ENCODE measurements at regions not wholly inside any gene's neighbourhood (a gene's known extent, or its start where the extent isn't known, plus 50 kb on each side); places are given as distances from the start of the nearest gene placed in this dataset.

DNA sequence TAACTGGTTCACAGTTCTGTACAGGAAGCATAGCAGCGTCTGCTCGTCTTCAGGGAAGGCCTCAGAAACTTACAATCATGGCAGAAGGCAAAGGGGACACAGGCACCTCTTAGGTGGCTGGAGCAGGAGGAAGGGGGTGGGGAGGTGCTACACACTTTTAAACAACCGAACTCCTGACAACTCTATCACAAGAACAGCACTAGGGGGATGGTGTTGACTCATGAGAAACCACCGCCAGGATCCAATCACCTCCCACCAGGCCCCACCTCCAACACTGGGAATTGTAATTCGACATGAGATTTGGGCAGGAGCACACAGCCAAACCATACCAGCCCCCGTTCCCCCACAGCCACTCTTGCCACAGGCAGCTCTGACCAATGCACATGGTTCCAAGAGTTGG is 306.3 kb upstream of the POU3F1 start:
- TF ChIP-seq, protein P1, sequence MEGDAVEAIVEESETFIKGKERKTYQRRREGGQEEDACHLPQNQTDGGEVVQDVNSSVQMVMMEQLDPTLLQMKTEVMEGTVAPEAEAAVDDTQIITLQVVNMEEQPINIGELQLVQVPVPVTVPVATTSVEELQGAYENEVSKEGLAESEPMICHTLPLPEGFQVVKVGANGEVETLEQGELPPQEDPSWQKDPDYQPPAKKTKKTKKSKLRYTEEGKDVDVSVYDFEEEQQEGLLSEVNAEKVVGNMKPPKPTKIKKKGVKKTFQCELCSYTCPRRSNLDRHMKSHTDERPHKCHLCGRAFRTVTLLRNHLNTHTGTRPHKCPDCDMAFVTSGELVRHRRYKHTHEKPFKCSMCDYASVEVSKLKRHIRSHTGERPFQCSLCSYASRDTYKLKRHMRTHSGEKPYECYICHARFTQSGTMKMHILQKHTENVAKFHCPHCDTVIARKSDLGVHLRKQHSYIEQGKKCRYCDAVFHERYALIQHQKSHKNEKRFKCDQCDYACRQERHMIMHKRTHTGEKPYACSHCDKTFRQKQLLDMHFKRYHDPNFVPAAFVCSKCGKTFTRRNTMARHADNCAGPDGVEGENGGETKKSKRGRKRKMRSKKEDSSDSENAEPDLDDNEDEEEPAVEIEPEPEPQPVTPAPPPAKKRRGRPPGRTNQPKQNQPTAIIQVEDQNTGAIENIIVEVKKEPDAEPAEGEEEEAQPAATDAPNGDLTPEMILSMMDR (IDR thresholded peaks at IDR 0.05; ENCODE audit: low read depth, low read length, missing control alignments): no peak
- no peak overlapping the region for H3K4me3 ChIP-seq (replicated peaks; ENCODE audit: low read depth, low read length)
- DNase-seq (ENCODE audit: extremely low read depth, low read depth): no peak

DNA sequence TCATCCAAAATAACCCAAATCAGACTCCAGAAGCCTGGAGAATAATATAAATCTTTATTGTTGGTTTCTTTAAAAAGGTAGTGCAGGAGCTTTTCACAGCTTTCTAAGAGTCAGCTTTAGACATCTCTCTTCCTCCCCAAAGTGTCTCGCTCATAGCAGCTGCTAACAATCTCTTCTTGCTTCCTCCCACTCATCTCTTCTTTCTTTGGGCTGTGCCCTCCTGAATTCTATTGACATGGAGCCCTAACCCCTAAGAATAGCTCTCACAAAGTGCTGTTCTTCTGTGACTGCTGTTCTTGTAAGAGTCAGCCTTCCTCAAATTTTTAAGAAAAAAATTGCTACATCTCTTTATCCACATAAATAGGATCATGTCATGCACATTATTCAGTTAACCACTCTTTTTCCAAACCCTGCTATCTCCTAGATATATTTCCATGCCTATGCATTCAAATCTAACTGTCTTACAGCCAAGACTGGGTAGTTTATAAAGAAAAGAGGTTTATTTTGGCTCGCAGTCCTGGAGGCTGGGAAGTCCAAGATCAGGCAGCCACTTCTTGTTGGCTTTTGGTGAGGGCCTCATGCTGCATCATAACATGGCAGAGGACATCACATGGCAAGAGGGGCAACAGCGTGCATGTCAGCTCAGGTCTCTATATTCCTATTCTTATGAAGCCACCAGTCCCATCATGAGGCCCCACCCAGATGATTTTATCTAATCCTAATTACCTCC is 301.0 kb upstream of the POU3F1 start:
- TF ChIP-seq, protein P1 (IDR thresholded peaks at IDR 0.05; ENCODE audit: low read depth, low read length, missing control alignments): no peak
- no peak overlapping the region for H3K4me3 ChIP-seq (replicated peaks; ENCODE audit: low read depth, low read length)
- DNase-seq (ENCODE audit: extremely low read depth, low read depth): no peak

DNA sequence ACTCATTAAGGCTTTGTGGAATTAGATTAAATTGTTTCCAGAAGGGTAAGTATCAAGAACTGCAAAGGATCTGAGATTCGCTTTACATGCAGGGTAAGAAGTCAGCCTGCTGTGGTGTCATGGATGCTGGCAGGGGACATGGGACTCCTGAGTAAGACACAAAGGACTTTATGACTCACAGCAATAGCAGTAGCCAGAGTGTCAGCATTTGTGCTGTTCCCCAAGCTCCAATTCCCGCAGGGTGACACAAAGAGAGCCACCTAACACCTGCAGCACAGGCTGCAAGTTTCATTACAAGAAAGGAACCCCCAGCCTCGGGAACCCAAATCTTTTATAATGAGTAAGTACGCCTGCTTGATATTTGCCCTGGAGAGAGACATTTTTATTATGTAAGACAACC is 298.1 kb upstream of the POU3F1 start:
- TF ChIP-seq, protein P1 (IDR thresholded peaks at IDR 0.05; ENCODE audit: low read depth, low read length, missing control alignments): no peak
- H3K4me3 ChIP-seq (replicated peaks; ENCODE audit: low read depth, low read length): no peak overlapping the region
- DNase-seq (ENCODE audit: extremely low read depth, low read depth): no peak

DNA sequence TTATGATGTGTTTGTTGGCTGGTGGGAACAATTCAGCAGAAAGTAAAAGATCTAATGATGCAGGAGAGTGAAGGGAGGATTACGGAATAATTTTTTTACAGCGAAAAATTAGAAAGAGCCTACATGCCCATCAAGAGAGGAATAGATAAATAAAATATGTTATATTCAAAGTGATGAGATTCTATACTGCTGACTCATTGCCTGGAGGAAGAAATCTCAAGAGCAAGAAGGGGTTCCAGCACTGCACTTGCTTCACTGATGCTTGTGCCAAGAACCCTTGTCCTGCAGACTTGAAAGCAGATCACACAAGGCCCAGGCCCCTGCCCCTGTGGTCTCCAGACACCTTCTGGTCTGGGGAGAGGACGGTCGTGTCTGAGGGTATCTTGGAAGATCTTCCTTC is 295.1 kb upstream of the POU3F1 start:
- DNase-seq (ENCODE audit: extremely low read depth, low read depth): no peak
- TF ChIP-seq, protein P1 (IDR thresholded peaks at IDR 0.05; ENCODE audit: low read depth, low read length, missing control alignments): no peak
- H3K4me3 ChIP-seq (replicated peaks; ENCODE audit: low read depth, low read length): no peak overlapping the region

DNA sequence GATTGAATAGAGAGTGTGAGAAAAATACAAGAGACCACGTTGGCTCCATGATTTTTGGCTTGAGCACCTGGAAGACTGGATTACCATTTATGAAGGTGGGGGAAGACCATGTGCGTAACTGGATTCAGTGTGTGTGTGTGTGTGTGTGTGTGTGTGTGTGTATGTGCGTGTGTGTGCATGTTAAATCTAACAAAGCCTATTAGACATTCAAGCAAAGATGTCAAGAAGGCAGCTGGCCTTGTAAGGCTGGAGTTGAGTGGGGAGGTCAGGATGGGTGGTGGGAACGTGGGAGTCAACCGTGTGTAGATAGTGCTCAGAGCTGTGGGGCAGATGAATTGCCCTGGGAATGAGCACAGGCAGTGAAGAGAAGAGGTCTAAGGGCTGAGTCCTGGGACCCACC is 293.8 kb upstream of the POU3F1 start:
- DNase-seq (ENCODE audit: extremely low read depth, low read depth): no peak
- H3K4me3 ChIP-seq (replicated peaks; ENCODE audit: low read depth, low read length): no peak overlapping the region
- TF ChIP-seq, protein P1 (IDR thresholded peaks at IDR 0.05; ENCODE audit: low read depth, low read length, missing control alignments): no peak

DNA sequence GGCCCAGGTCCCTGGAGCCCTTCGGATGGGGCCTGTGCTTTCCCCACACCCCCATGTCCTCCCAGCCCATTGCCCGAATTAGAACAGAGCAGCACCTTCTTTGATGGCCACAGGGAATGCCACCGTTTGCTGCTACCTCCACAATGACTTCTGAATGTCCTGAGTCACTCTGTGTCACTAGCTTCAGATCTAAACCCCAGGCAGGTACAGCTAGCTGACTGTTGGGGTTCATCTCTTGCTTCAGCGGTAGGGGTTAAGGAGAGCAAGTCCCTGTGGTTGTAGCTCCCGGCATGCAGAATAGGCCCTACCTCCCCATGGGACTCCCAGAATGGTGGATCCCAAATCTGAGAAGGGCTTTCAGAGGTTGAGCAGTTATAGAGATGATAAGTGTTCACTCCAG is 291.1 kb upstream of the POU3F1 start:
- DNase-seq (ENCODE audit: extremely low read depth, low read depth): no peak
- TF ChIP-seq, protein P1 (IDR thresholded peaks at IDR 0.05; ENCODE audit: low read depth, low read length, missing control alignments): no peak
- H3K4me3 ChIP-seq (replicated peaks; ENCODE audit: low read depth, low read length): no peak overlapping the region

DNA sequence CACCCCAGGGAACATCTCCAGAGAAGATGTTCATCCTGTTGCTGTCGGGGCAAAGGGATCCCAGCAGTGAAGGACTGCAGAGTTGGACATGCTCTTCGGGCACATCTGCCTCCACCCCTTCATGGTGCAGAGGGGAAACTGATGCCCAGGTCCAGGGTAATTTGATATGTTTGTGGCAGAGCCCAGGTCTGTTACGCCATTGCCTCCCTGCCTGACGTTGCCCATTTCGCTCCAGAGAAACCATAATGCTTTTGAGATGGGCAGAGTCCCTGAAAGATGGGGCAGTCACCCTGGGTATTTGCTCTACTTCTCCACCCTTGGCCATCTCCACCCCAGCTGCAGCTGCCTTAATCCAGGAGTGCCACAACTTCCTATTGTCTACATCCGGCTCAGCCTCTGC is 290.4 kb upstream of the POU3F1 start:
- DNase-seq (ENCODE audit: extremely low read depth, low read depth): no peak
- TF ChIP-seq, protein P1 (IDR thresholded peaks at IDR 0.05; ENCODE audit: low read depth, low read length, missing control alignments): no peak
- H3K4me3 ChIP-seq (replicated peaks; ENCODE audit: low read depth, low read length): no peak overlapping the region
